Smooth muscle cell (in vitro differentiated cells): ENCODE measurements at regions not wholly inside any gene's neighbourhood (a gene's known extent, or its start where the extent isn't known, plus 50 kb on each side); places are given as distances from the start of the nearest gene placed in this dataset.

ENCODE experiments used
- DNase-seq: peaks from one replicate; lab custom pipeline; 2025; ENCODE audit not compliant: unreplicated experiment; lab: John Stamatoyannopoulos, UW
- H2AFZ ChIP-seq: fragments of 200-600 bp; sonication (generic); 2 replicates; pipeline ENCODE4 v1.6.0; 2016; ENCODE audit warnings: antibody characterized with exemption, low read depth, mild to moderate bottlenecking
- H3F3A ChIP-seq: fragments of 200-600 bp; sonication (generic); 2 replicates; pipeline ENCODE4 v1.6.0; 2017; ENCODE audit warnings: antibody characterized with exemption, low read depth
- H3K27ac ChIP-seq: fragments of 200-600 bp; sonication (generic); 2 replicates; pipeline ENCODE4 v1.5.1; 2016; ENCODE audit warnings: low read depth, mild to moderate bottlenecking
- H3K27me3 ChIP-seq: fragments of 200-600 bp; sonication (generic); 2 replicates; pipeline ENCODE4 v1.6.1; 2016; ENCODE audit warnings: low read depth, mild to moderate bottlenecking
- H3K36me3 ChIP-seq: fragments of 200-600 bp; sonication (generic); 2 replicates; pipeline ENCODE4 v1.5.1; 2016; ENCODE audit warnings: low read depth
- H3K4me1 ChIP-seq: fragments of 200-600 bp; sonication (generic); 2 replicates; pipeline ENCODE4 v1.5.1; 2016; ENCODE audit warnings: low read depth
- H3K4me2 ChIP-seq: fragments of 200-600 bp; sonication (generic); 2 replicates; pipeline ENCODE4 v1.6.0; 2016; ENCODE audit warnings: mild to moderate bottlenecking
- H3K4me3 ChIP-seq: fragments of 200-600 bp; sonication (generic); 2 replicates; pipeline ENCODE4 v1.5.1; 2016; ENCODE audit warnings: mild to moderate bottlenecking
- H3K79me2 ChIP-seq: fragments of 200-600 bp; sonication (generic); 2 replicates; pipeline ENCODE4 v1.6.0; 2016; ENCODE audit warnings: low read depth, mild to moderate bottlenecking
- H3K9ac ChIP-seq: fragments of 200-600 bp; sonication (generic); 2 replicates; pipeline ENCODE4 v1.6.0; 2016; ENCODE audit warnings: low read depth
- H3K9me3 ChIP-seq: fragments of 200-600 bp; sonication (generic); replicated peaks from 2 replicates; pipeline ENCODE4 v1.5.1; 2016; ENCODE audit warnings: low read depth
- H4K20me1 ChIP-seq: fragments of 200-600 bp; sonication (generic); 2 replicates; pipeline ENCODE4 v1.6.0; 2016; ENCODE audit warnings: low read depth
- WGBS: methylation state at CpG from one replicate; pipeline ENCODE4 v1.1.7; 2016; ENCODE audit warnings: low lambda C conversion rate; 5-methylcytosine and 5-hydroxymethylcytosine counted together
- TF ChIP-seq, protein P1 (sequence below): fragments of 200-600 bp; sonication (generic); IDR thresholded peaks from 2 replicates; pipeline ENCODE4 v1.5.1; 2017; ENCODE audit warnings: borderline replicate concordance, mild to moderate bottlenecking, antibody characterized with exemption; ENCODE audit not compliant: insufficient read depth, poor library complexity, severe bottlenecking

DNA sequence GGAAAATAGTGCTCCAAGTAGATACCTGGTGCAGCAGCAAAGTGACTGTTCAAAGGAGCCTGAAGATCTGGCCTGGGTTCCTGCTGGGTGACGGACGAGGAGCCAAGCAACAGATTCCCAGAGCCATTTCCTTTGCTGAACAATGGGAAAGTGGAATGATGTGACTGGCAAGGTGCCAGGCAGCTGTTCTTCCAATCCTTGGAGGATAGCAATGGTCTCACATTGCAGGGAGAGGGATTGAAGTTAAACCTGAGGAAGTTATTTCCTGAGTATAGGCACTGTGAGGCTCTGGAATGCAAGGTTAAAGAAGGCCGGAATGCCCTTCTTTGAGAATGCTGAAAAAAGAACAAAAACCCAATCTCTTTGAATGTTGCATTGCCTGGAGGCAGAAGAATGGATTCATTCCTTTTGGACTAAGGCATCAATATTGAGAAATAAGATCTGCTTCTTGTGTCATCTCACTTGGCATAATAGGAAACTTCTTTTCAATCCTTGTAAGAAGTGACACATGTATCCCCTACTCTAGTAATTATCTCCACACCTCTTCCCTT lies 223.8 kb downstream of the BLID start:
- Histone ChIP-seq H3F3A (no peaks in the 10 kb centered on the region), H3K4me2 (peak overlapping the region; percentile 68), H3K9ac (no peak overlapping the region), H3K79me2 (no peaks in the 10 kb centered on the region), H3K9me3 (no peaks in the 10 kb centered on the region), H3K4me1 (peaks cover 17% of the 10 kb centered on the region), H3K36me3 (no peaks in the 10 kb centered on the region), H3K27me3 (no peaks in the 10 kb centered on the region), H3K4me3 (no peak overlapping the region), H3K27ac (no peak overlapping the region), H4K20me1 (no peaks in the 10 kb centered on the region), H2AFZ (no peak overlapping the region)
- 72% methylated on average over 3 of the region's 3 CpGs for WGBS
- TF ChIP-seq, protein P1, sequence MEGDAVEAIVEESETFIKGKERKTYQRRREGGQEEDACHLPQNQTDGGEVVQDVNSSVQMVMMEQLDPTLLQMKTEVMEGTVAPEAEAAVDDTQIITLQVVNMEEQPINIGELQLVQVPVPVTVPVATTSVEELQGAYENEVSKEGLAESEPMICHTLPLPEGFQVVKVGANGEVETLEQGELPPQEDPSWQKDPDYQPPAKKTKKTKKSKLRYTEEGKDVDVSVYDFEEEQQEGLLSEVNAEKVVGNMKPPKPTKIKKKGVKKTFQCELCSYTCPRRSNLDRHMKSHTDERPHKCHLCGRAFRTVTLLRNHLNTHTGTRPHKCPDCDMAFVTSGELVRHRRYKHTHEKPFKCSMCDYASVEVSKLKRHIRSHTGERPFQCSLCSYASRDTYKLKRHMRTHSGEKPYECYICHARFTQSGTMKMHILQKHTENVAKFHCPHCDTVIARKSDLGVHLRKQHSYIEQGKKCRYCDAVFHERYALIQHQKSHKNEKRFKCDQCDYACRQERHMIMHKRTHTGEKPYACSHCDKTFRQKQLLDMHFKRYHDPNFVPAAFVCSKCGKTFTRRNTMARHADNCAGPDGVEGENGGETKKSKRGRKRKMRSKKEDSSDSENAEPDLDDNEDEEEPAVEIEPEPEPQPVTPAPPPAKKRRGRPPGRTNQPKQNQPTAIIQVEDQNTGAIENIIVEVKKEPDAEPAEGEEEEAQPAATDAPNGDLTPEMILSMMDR: no peak
- no peak for DNase-seq

DNA sequence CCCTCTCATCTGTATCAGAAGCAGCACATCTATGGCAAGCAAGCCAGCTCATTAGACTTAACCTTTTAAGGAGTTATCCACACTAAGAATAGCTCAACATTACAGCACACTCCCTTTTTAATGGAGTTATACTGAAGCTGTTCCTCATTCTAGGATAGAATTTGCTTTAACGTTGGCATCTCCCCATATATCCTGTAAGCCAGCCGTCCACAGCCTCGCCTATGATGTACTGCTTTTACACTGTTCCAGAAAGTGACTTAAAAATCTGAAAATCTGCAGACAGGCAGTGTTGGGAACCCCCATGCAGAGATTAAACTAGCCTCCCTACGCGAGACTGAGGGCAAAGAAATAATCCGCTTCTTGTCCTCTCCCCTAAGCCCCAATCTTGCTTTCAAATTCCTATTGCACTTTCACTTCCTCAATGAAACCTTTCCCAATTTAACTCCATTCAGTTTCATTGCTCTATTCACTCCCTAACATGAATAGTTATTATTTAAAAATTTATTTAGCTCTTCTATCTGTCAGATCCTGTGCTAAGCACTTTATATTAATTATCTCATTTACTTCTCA lies 225.0 kb downstream of the BLID start:
- DNase-seq: no peak

DNA sequence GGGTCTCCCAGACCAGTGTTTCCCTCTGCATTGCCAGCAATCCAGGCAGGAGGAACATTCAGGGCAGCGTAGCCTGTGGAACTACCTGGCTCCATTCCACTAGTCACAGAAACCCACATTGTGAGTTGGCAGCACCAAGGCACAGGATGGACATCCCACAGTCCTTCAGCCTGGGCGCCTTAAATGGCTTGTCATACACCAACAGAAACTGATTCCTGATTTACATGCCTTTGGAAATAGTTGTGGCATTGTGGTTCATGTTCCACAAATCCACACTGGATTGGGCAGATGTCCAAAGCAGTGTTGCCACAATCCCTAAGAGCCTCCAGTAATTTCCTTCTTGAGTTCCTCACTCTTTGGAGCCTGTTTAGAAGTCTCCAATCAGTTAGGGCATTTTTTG lies 225.6 kb downstream of the BLID start:
- no peaks in the 10 kb centered on the region for H4K20me1 ChIP-seq
- H3K4me2 ChIP-seq: peak overlapping the region; percentile 68
- no peak overlapping the region for H3K9ac ChIP-seq
- peak overlapping the region; percentile 48 for H3K27ac ChIP-seq
- H3K27me3 ChIP-seq: no peaks in the 10 kb centered on the region
- DNase-seq: no peak
- no peaks in the 10 kb centered on the region for H3F3A ChIP-seq
- no peak overlapping the region for H3K4me3 ChIP-seq
- no peak overlapping the region for H2AFZ ChIP-seq
- TF ChIP-seq, protein P1: no peak
- no peaks in the 10 kb centered on the region for H3K79me2 ChIP-seq
- H3K36me3 ChIP-seq: no peaks in the 10 kb centered on the region
- no peaks in the 10 kb centered on the region for H3K9me3 ChIP-seq
- peaks cover 17% of the 10 kb centered on the region for H3K4me1 ChIP-seq
- WGBS: 46% methylated on average over 2 of the region's 2 CpGs

More for the DNA sequence above, 225.0 kb downstream of the BLID start:
- peak overlapping the region; percentile 48 for H3K27ac ChIP-seq
- 36% methylated on average over 6 of the region's 6 CpGs for WGBS
- no peaks in the 10 kb centered on the region for H3K36me3 ChIP-seq
- no peak overlapping the region for H3K9ac ChIP-seq
- TF ChIP-seq, protein P1: no peak
- peak overlapping the region; percentile 68 for H3K4me2 ChIP-seq
- no peaks in the 10 kb centered on the region for H4K20me1 ChIP-seq
- no peak overlapping the region for H3K4me3 ChIP-seq
- H3K27me3 ChIP-seq: no peaks in the 10 kb centered on the region
- no peaks in the 10 kb centered on the region for H3K9me3 ChIP-seq
- peaks cover 17% of the 10 kb centered on the region for H3K4me1 ChIP-seq
- H2AFZ ChIP-seq: no peak overlapping the region
- H3F3A ChIP-seq: no peaks in the 10 kb centered on the region
- no peaks in the 10 kb centered on the region for H3K79me2 ChIP-seq

DNA sequence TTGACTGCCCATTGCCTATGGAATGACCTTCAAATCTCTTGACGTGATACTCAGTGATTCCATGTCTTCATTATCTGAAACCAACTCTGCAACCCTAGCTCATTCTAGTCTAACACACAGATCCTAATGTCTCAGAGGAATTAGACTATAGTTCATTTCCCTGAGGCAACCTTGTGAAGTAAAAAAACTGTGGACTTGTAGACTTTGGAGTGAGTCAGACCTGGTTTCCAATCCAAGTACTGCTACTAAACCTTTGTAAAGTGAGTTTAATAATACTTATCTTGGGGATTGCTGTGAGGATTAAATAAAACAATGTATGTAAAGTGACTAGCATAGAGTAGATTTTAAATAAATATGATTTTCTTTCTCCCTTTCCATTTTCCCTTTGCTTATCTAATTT lies 226.1 kb downstream of the BLID start:
- peaks cover 17% of the 10 kb centered on the region for H3K4me1 ChIP-seq
- TF ChIP-seq, protein P1: no peak
- H3K4me2 ChIP-seq: peak overlapping the region; percentile 68

More for the DNA sequence above, 226.1 kb downstream of the BLID start:
- Histone ChIP-seq H3K9ac (no peak overlapping the region), H4K20me1 (no peaks in the 10 kb centered on the region), H3K9me3 (no peaks in the 10 kb centered on the region), H3K79me2 (no peaks in the 10 kb centered on the region), H2AFZ (no peak overlapping the region), H3K4me3 (no peak overlapping the region), H3K27me3 (no peaks in the 10 kb centered on the region), H3K27ac (peak overlapping the region; percentile 48), H3F3A (no peaks in the 10 kb centered on the region), H3K36me3 (no peaks in the 10 kb centered on the region)
- 37% methylated on average over 1 of the region's 1 CpG for WGBS
- no peak for DNase-seq
